DMS153 treated with DMSO at 0.1 percent for 48 hours (cell line): ENCODE measurements at regions not wholly inside any gene's neighbourhood (a gene's known extent, or its start where the extent isn't known, plus 50 kb on each side); places are given as distances from the start of the nearest gene placed in this dataset.
"Not testable (repeated sequence)": the region's sequence is repeated elsewhere in the genome, so short reads cannot be mapped to it uniquely, and the experiment has no call there.

ENCODE experiments used
- DNase-seq: peaks from one replicate; lab custom pipeline; 2025; ENCODE audit not compliant: unreplicated experiment; lab: John Stamatoyannopoulos, UW

DNA sequence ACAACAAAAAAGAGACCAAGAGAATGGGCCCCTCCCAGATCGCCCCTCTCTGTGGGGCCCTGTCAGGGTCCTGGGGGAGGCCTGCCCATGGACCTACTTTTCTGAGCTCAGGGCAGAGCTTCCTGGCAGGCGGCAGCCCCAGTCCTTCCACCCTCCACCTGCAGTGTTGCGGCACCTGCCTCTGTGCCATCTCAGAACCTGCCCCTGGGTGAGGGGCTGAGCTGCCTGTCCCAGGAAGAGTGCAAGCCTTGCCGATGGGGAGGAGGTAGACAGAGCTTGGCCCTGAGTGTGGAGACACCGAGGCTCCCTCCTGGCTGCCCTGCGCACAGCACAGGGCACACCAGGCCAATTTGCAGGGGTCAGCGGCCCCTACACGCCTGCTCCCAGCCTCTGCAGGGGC, 67.5 kb downstream of the UNCX start:
- no peak for DNase-seq

DNA sequence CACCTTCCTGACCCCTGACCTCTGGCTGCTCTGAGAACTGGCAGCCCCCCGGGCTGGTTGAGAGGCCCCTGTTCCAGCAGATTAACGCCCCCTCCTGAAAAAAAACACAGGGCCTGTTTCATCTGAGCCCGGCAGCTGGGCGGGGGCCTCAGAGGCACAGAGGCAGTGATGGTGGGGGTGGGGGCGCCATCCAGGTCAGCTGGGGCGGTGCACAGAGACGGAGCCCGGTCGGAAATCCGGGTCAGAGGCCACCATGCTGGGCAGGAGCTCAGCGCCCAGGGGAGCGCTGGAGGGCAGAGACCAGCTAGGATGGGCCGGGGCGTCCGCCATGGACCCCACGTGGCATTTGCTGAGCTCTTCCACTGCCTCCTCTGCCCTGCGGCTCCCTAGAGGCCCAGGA, 68.0 kb downstream of the UNCX start:
- no peak for DNase-seq

- DNase-seq: no peak
Observed at GRCh38 chr7:1301054-1301881, 68.6 kb downstream of the UNCX start.

DNA sequence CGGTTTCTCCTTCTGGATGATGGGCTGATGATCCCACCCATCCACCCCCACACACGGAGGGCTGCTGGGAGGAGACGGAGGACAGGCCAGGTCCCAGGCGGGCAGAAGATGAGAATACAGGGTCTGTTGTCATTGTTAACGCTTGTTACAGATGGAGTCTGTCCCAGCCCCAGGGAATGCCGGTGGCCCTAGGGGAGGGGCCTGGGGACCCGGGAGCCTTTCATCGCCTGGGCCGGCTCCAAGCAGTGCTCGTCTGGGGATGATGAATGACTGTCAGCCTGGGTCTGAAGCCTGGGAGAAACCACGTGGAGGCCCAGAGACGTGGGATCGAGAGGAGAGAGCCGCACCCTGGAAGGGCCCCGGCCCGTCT, 69.2 kb downstream of the UNCX start:
- DNase-seq: no peak

DNA sequence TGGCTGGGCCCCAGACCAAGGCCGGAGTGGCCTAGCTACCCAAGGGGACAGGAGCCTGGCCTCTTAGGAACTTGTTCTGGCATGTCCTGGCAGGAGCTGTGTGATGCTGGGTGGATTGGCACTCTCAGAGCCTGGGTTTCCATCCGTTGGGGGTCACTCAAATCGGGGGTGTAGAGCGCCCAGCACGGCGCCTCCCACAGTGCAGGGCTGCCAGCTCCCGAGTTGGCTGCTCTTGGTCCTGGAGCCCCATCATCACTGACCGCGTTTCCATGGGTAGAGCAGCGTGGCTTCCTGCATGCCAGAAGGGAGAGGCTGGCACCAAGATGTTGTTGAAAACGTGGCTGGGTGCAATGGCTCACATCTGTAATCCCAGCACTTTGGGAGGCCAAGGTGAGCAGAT, 70.3 kb downstream of the UNCX start:
- no peak for DNase-seq

DNA sequence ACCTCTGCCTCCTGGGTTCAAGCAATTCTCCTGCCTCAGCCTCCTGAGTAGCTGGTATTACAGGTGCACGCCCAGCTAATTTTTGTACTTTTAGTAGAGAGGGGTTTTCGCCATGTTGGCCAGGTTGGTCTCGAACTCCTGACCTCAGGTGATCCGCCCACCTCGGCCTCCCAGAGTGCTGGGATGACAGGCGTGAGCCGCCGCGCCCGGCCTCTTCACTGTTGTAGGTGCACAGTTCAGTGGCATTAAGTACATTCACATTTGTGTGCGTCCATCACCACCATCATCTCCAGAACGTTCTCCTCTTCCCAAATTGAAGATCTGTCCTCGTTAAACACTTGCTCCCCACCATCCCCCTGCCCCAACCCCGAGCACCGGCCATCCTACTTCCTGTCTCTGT, 71.3 kb downstream of the UNCX start:
- DNase-seq: not testable (repeated sequence)

DNA sequence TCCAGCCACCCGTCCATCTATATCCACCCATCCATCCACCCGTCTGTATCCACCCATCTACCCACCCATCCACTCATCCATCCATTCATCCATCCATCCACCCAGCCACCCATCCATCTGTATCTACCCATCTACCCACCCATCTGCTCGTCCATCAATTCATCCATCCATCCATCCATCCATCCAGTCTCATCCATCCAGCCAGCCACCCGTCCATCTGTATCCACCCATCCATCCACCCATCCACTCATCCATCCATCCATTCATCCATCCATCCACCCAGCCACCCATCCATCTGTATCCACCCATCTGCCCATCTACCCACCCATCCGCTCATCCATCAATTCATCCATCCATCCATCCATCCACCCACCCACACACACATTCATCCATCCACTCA, 73.2 kb downstream of the UNCX start:
- DNase-seq: no peak

DNA sequence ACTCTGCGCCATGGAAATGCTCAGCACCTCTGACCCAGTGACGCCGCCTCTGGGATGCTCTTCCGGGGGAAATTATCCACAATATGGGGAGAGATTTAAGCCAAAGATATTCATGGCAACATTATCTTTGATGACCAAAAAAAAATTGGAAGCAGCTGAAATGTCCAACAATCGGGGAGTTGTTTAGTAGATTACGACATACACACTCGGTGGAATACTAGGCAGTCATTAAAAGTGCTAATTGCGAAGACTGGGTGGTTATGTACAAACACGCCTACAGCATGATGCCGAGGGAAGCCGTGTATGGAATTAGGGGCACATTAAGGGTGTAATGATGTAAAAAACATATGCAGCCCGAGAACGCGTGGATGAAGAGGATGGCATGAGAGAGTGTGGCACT, 75.2 kb downstream of the UNCX start:
- no peak for DNase-seq

- no peak for DNase-seq
Observed at GRCh38 chr7:1309290-1309689, 76.6 kb downstream of the UNCX start.

GRCh38 chr7:1309996-1310395, 77.3 kb downstream of the UNCX start:
- DNase-seq: no peak

GRCh38 chr7:1310936-1311335, 78.3 kb downstream of the UNCX start:
- DNase-seq: no peak

GRCh38 chr7:1311406-1312135, 78.9 kb downstream of the UNCX start:
- DNase-seq: no peak

- no peak for DNase-seq
Observed at GRCh38 chr7:1312136-1313070, 79.7 kb downstream of the UNCX start.

DNA sequence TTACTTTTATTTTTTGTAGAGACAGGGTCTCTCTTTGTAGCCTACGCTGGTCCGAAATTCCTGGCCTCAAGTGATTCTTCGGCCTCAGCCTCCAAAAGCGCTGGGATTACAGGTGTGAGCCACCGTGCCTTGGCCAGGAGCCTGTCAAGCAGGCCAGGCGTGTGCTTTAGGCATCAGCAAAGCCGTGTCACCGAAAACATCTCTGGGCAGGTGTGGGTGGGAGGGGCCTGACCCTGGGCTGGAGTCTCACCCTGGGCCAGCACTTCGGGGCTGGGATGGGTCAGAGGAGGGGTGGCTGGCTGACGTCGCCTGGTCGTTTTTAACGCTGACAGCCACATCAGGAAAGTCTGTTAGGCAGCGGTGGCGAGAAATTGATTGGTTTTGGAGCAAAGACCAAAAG, 80.9 kb downstream of the UNCX start:
- no peak for DNase-seq

- DNase-seq: no peak
Observed at GRCh38 chr7:1314021-1314907, 81.6 kb downstream of the UNCX start.

DNA sequence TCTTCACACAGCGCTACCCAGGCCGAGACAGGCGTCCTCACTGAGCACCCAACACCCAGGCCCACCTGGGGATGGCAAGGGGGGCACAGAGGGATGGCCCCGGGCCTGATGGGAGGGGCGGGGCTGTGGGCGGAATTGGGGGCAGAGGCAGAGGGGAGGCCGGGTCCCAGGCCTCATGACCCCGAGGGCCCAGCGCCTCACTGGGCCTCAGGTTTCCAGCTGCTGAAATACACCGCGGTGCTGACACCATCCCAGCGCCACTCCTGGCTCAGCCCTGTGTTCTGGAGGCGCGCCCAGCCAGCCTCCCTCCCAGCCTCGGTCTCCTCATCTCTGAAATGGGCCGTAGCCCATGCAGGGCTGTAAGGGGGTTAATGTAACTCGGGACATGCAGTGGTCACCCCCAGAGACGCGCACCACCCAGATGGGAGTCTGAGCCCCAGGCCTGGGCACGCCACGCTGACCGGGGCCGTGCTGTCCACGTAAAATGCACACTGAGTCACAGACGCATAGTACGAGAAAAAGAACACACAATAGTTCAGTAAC, 82.3 kb downstream of the UNCX start:
- no peak for DNase-seq

- DNase-seq: no peak
Observed at GRCh38 chr7:1316086-1316485, 83.4 kb downstream of the UNCX start.

GRCh38 chr7:1317646-1318045, 85.0 kb downstream of the UNCX start:
- DNase-seq: no peak

- no peak for DNase-seq
Observed at GRCh38 chr7:1318051-1318450, 85.4 kb downstream of the UNCX start.

- no peak for DNase-seq
Observed at GRCh38 chr7:1318661-1319060, 86.0 kb downstream of the UNCX start.
